HepG2 (cell line): ENCODE measurements at regions not wholly inside any gene's neighbourhood (a gene's known extent, or its start where the extent isn't known, plus 50 kb on each side); places are given as distances from the start of the nearest gene placed in this dataset.

Source experiments
- ATRX ChIP-seq: sonication (generic); formaldehyde crosslinking; IDR thresholded peaks from 2 replicates; pipeline ENCODE4 v1.4.0; 2020; ENCODE audit warnings: missing genetic modification reagents, borderline replicate concordance
- NFE2 ChIP-seq: sonication (generic); formaldehyde crosslinking; IDR thresholded peaks from 2 replicates; pipeline ENCODE4 v1.4.0; 2020; ENCODE audit warnings: missing genetic modification reagents
- NFYB ChIP-seq: sonication (generic); formaldehyde crosslinking; IDR thresholded peaks from 2 replicates; pipeline ENCODE4 v1.4.0; 2020; ENCODE audit warnings: missing genetic modification reagents
- POLR2A ChIP-seq, 2 experiments: IDR thresholded peaks; 2 replicates each; pipeline ENCODE4 v1.6.1; 2011; ENCODE audit warnings: low read depth in 2 of 2, low read length in 2 of 2, mild to moderate bottlenecking in 1 of 2, moderate library complexity in 1 of 2; ENCODE audit not compliant: insufficient read depth in 1 of 2
- TBP ChIP-seq: sonication (generic); formaldehyde crosslinking; IDR thresholded peaks from 2 replicates; pipeline ENCODE4 v1.5.0; 2020; ENCODE audit warnings: missing genetic modification reagents
- ZFP36 ChIP-seq: fragments of 150-350 bp; IDR thresholded peaks from 2 replicates; pipeline ENCODE4 v1.6.1; 2018; ENCODE audit warnings: borderline replicate concordance, low read length, low read depth; ENCODE audit not compliant: partially characterized antibody
- ZFX ChIP-seq: sonication (generic); formaldehyde crosslinking; IDR thresholded peaks from 2 replicates; pipeline ENCODE4 v1.4.0; 2020; ENCODE audit warnings: mild to moderate bottlenecking, low read depth, missing genetic modification reagents, moderate library complexity
- ZNF329 ChIP-seq: sonication (generic); formaldehyde crosslinking; IDR thresholded peaks from 2 replicates; pipeline ENCODE4 v1.9.0; 2021; ENCODE audit warnings: low read depth, mild to moderate bottlenecking, missing genetic modification reagents
- ZNF383 ChIP-seq: sonication (generic); formaldehyde crosslinking; IDR thresholded peaks from 2 replicates; pipeline ENCODE4 v1.4.0; 2020; ENCODE audit warnings: missing genetic modification reagents, mild to moderate bottlenecking, borderline replicate concordance
- TF ChIP-seq, protein P1 (sequence below): sonication (generic); formaldehyde crosslinking; IDR thresholded peaks from 2 replicates; pipeline ENCODE4 v1.4.0; 2020; ENCODE audit warnings: mild to moderate bottlenecking, missing genetic modification reagents
- TF ChIP-seq, protein P2 (sequence below): sonication (generic); formaldehyde crosslinking; IDR thresholded peaks from 2 replicates; pipeline ENCODE4 v1.5.0; 2020; ENCODE audit warnings: mild to moderate bottlenecking, missing genetic modification reagents, moderate library complexity

DNA sequence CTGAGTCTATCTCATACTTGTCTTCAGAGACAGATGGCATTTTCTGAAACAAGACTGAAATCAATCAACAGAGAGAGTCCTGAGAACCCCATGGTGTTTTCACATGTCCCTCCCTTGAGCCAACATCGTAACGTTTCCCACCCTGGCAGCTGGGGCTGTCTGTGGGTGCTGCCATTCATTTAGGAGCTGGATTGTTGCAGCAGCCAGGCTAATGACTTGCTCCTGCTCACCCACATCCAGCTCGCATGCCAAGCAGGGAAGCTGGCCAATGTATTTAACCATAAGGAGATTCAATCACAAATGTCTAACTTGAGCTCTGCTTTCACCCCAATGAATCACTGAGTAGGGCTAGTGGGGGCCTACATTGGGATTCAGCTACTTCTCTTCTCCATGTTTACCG lies 146.1 kb downstream of the ADRA2A start:
- TF ChIP-seq TBP (CRISPR knock-in tag) (no peak), NFYB (CRISPR knock-in tag) (no peak), ZFP36 (no peak), ZFX (no peak), ZNF383 (CRISPR knock-in tag) (no peak), ATRX (CRISPR knock-in tag) (no peak), POLR2A (IDR thresholded peaks at IDR 0.05; ENCODE audit: insufficient read depth in 1 of 2, low read depth in 2 of 2, low read length in 2 of 2) (no peak), ZNF329 (CRISPR knock-in tag) (no peak), NFE2 (no peak)
- TF ChIP-seq, protein P1, sequence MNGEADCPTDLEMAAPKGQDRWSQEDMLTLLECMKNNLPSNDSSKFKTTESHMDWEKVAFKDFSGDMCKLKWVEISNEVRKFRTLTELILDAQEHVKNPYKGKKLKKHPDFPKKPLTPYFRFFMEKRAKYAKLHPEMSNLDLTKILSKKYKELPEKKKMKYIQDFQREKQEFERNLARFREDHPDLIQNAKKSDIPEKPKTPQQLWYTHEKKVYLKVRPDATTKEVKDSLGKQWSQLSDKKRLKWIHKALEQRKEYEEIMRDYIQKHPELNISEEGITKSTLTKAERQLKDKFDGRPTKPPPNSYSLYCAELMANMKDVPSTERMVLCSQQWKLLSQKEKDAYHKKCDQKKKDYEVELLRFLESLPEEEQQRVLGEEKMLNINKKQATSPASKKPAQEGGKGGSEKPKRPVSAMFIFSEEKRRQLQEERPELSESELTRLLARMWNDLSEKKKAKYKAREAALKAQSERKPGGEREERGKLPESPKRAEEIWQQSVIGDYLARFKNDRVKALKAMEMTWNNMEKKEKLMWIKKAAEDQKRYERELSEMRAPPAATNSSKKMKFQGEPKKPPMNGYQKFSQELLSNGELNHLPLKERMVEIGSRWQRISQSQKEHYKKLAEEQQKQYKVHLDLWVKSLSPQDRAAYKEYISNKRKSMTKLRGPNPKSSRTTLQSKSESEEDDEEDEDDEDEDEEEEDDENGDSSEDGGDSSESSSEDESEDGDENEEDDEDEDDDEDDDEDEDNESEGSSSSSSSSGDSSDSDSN (CRISPR knock-in tag) = no peak
- TF ChIP-seq, protein P2, sequence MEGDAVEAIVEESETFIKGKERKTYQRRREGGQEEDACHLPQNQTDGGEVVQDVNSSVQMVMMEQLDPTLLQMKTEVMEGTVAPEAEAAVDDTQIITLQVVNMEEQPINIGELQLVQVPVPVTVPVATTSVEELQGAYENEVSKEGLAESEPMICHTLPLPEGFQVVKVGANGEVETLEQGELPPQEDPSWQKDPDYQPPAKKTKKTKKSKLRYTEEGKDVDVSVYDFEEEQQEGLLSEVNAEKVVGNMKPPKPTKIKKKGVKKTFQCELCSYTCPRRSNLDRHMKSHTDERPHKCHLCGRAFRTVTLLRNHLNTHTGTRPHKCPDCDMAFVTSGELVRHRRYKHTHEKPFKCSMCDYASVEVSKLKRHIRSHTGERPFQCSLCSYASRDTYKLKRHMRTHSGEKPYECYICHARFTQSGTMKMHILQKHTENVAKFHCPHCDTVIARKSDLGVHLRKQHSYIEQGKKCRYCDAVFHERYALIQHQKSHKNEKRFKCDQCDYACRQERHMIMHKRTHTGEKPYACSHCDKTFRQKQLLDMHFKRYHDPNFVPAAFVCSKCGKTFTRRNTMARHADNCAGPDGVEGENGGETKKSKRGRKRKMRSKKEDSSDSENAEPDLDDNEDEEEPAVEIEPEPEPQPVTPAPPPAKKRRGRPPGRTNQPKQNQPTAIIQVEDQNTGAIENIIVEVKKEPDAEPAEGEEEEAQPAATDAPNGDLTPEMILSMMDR = no peak
